IMR-90 (cell line): ENCODE measurements at regions not wholly inside any gene's neighbourhood (a gene's known extent, or its start where the extent isn't known, plus 50 kb on each side); places are given as distances from the start of the nearest gene placed in this dataset.

Source experiments
- ATAC-seq: fragments of 200-7000 bp; cut with Tn5 transposase; 2 replicates; pipeline ENCODE4 v1.9.1; 2020; ENCODE audit warnings: low read depth, mild to moderate bottlenecking, moderate library complexity
- BruUV-seq: library from RNA; stranded (reverse); fragments of 400-500 nt; replicated peaks from 2 replicates; lab custom pipeline; 2021; lab: Mats Ljungman, UMichigan
- CTCF ChIA-PET: fragments of 300-600 bp; formaldehyde crosslinking; extraction: SDS; loops from one replicate; lab custom pipeline; 2021; ENCODE audit warnings: antibody characterized with exemption; lab: Yijun Ruan, JAX
- POLR2A ChIA-PET: fragments of 300-600 bp; sonication (Branson Sonifier 250); formaldehyde crosslinking; loops from one replicate; lab custom pipeline; 2022; ENCODE audit warnings: antibody characterized with exemption; ENCODE audit not compliant: unreplicated experiment; lab: Charles Lee
- DNase-seq: peaks from one replicate; pipeline ENCODE4 v3.0.0; 2013
- H2AFZ ChIP-seq: replicated peaks from 2 replicates; pipeline ENCODE3; 2013; ENCODE audit warnings: low read length, mild to moderate bottlenecking; ENCODE audit not compliant: poor library complexity
- H2AK5ac ChIP-seq: 2 replicates; pipeline ENCODE4 v1.6.1; 2013; ENCODE audit warnings: low read depth, low read length, inconsistent platforms
- H2AK9ac ChIP-seq: replicated peaks from 2 replicates; pipeline ENCODE3; 2013; ENCODE audit warnings: mild to moderate bottlenecking, low read depth, low read length, moderate library complexity; ENCODE audit not compliant: poor library complexity
- H2BK120ac ChIP-seq: 2 replicates; pipeline ENCODE4 v1.6.1; 2013; ENCODE audit warnings: low read depth, low read length, inconsistent platforms
- H2BK15ac ChIP-seq: 3 replicates; pipeline ENCODE4 v1.6.1; 2013; ENCODE audit warnings: low read depth, low read length, inconsistent platforms
- H2BK20ac ChIP-seq: 2 replicates; pipeline ENCODE4 v1.6.1; 2013; ENCODE audit warnings: low read depth, mild to moderate bottlenecking, inconsistent platforms, low read length, moderate library complexity
- H2BK5ac ChIP-seq: 2 replicates; pipeline ENCODE4 v1.6.1; 2013; ENCODE audit warnings: mild to moderate bottlenecking, low read depth, low read length, inconsistent platforms; ENCODE audit not compliant: poor library complexity, severe bottlenecking
- H3K14ac ChIP-seq: replicated peaks from 2 replicates; pipeline ENCODE4 v1.6.1; 2013; ENCODE audit warnings: low read depth, low read length, inconsistent platforms
- H3K18ac ChIP-seq: 2 replicates; pipeline ENCODE4 v1.6.1; 2013; ENCODE audit warnings: low read depth, low read length, control low read depth
- H3K23ac ChIP-seq: 2 replicates; pipeline ENCODE4 v1.6.1; 2013; ENCODE audit warnings: low read depth, low read length, inconsistent platforms
- H3K27ac ChIP-seq: 2 replicates; pipeline ENCODE4 v1.5.1; 2013; ENCODE audit warnings: mild to moderate bottlenecking, control low read depth, low read length; ENCODE audit not compliant: insufficient read depth
- H3K27me3 ChIP-seq: 2 replicates; pipeline ENCODE4 v1.6.1; 2013; ENCODE audit warnings: low read length; ENCODE audit not compliant: control insufficient read depth, insufficient read depth
- H3K36me3 ChIP-seq: 2 replicates; pipeline ENCODE4 v1.6.1; 2013; ENCODE audit warnings: low read length, mixed read lengths; ENCODE audit not compliant: control insufficient read depth, insufficient read depth
- H3K4ac ChIP-seq: 2 replicates; pipeline ENCODE4 v1.6.1; 2013; ENCODE audit warnings: low read depth, low read length, inconsistent platforms
- H3K4me1 ChIP-seq: 2 replicates; pipeline ENCODE4 v1.6.1; 2013; ENCODE audit warnings: low read length, mixed read lengths; ENCODE audit not compliant: control insufficient read depth, insufficient read depth
- H3K4me2 ChIP-seq: 2 replicates; pipeline ENCODE4 v1.6.1; 2013; ENCODE audit warnings: low read depth, mild to moderate bottlenecking, control low read depth, low read length, moderate library complexity
- H3K4me3 ChIP-seq: 2 replicates; pipeline ENCODE4 v1.5.1; 2013; ENCODE audit warnings: low read depth, mild to moderate bottlenecking, control low read depth, low read length, moderate library complexity; ENCODE audit not compliant: insufficient read depth
- H3K56ac ChIP-seq: 2 replicates; pipeline ENCODE4 v1.6.1; 2013; ENCODE audit warnings: low read length, inconsistent platforms; ENCODE audit not compliant: insufficient read depth; ENCODE audit errors: extremely low read depth
- H3K79me1 ChIP-seq, 2 experiments: 2 replicates each; pipeline ENCODE4 v1.6.1; 2013; ENCODE audit warnings: low read length in 2 of 2, inconsistent platforms in 1 of 2, low read depth in 1 of 2
- H3K9ac ChIP-seq: 2 replicates; pipeline ENCODE4 v1.6.1; 2013; ENCODE audit warnings: low read depth, low read length, control low read depth
- H3K9me1 ChIP-seq: 2 replicates; pipeline ENCODE4 v1.6.1; 2013; ENCODE audit warnings: low read length, inconsistent platforms; ENCODE audit not compliant: insufficient read depth
- H3K9me3 ChIP-seq: 2 replicates; pipeline ENCODE4 v1.6.1; 2013; ENCODE audit warnings: low read length; ENCODE audit not compliant: control insufficient read depth, insufficient read depth
- H4K20me1 ChIP-seq: 2 replicates; pipeline ENCODE4 v1.6.1; 2013; ENCODE audit warnings: low read length, inconsistent platforms; ENCODE audit not compliant: insufficient read depth
- H4K5ac ChIP-seq: 2 replicates; pipeline ENCODE4 v1.6.1; 2013; ENCODE audit warnings: mild to moderate bottlenecking, low read depth, low read length, control low read depth
- H4K8ac ChIP-seq, 2 experiments: 2 replicates each; pipeline ENCODE4 v1.6.1; 2013; ENCODE audit warnings: low read depth in 2 of 2, low read length in 2 of 2, control low read depth in 1 of 2, inconsistent platforms in 1 of 2
- H4K91ac ChIP-seq: 2 replicates; pipeline ENCODE4 v1.6.1; 2013; ENCODE audit warnings: low read depth, low read length, inconsistent platforms; ENCODE audit not compliant: insufficient read depth
- CEBPB ChIP-seq: IDR thresholded peaks from 2 replicates; pipeline ENCODE4 v1.6.1; 2012; ENCODE audit warnings: low read depth, low read length, improper control_type of control experiment
- FOS ChIP-seq: fragments of 150-350 bp; IDR thresholded peaks from 2 replicates; pipeline ENCODE4 v1.6.1; 2016; ENCODE audit warnings: low read depth, low read length
- MAFK ChIP-seq: IDR thresholded peaks from 2 replicates; pipeline ENCODE4 v1.6.1; 2012; ENCODE audit warnings: low read depth, low read length, improper control_type of control experiment
- MAZ ChIP-seq: IDR thresholded peaks from 2 replicates; pipeline ENCODE4 v1.6.1; 2012; ENCODE audit warnings: low read depth, mild to moderate bottlenecking, low read length, improper control_type of control experiment, moderate library complexity, borderline replicate concordance
- NFE2L2 ChIP-seq: fragments of 150-350 bp; IDR thresholded peaks from 2 replicates; pipeline ENCODE4 v1.6.1; 2016; ENCODE audit warnings: low read depth, mild to moderate bottlenecking, low read length
- RAD21 ChIP-seq: IDR thresholded peaks from 2 replicates; pipeline ENCODE4 v1.6.1; 2012; ENCODE audit warnings: low read length, improper control_type of control experiment
- RCOR1 ChIP-seq: IDR thresholded peaks from 2 replicates; pipeline ENCODE4 v1.6.1; 2012; ENCODE audit warnings: mild to moderate bottlenecking, low read length, improper control_type of control experiment; ENCODE audit not compliant: insufficient replicate concordance
- SMC3 ChIP-seq: fragments of 150-350 bp; IDR thresholded peaks from 2 replicates; pipeline ENCODE4 v1.6.1; 2016; ENCODE audit warnings: low read depth, mild to moderate bottlenecking, antibody characterized with exemption, low read length, moderate library complexity
- WGBS, 2 experiments: methylation state at CpG; one replicate each; pipeline versions ENCODE4 v1.1.5 to v1.1.7; 2013; ENCODE audit warnings: missing lambda C conversion rate in 2 of 2; ENCODE audit not compliant: insufficient read length in 1 of 2; ENCODE audit errors: extremely low coverage in 2 of 2; 5-methylcytosine and 5-hydroxymethylcytosine counted together
- dilution Hi-C: fragments of 300-500 bp; cut with HindIII; formaldehyde crosslinking; loops from one replicate; pipeline ENCODE4 v1.14.3; 2018; ENCODE audit warnings: low sequenced_read_pairs; ENCODE audit not compliant: unreplicated experiment
- in situ Hi-C: fragments of 300-500 bp; cut with MboI; formaldehyde crosslinking; loops from 3 replicates; pipeline ENCODE4 v1.14.3; 2019; ENCODE audit warnings: low sequenced_read_pairs, inconsistent platforms, mixed read lengths
- intact Hi-C: fragments of 100-400 bp; cut with micrococcal nuclease; formaldehyde crosslinking; loops from 2 replicates; pipeline ENCODE4 v1.10.0; 2022
- TF ChIP-seq, protein P1 (sequence below): conservative IDR thresholded peaks from 2 replicates; pipeline ENCODE4 v1.5.1; 2012; ENCODE audit warnings: mild to moderate bottlenecking, low read depth, low read length, improper control_type of control experiment
- TF ChIP-seq, protein P2 (sequence below): fragments of 150-350 bp; IDR thresholded peaks from 2 replicates; pipeline ENCODE4 v1.6.1; 2017; ENCODE audit warnings: mild to moderate bottlenecking, antibody characterized with exemption, low read length, low read depth

DNA sequence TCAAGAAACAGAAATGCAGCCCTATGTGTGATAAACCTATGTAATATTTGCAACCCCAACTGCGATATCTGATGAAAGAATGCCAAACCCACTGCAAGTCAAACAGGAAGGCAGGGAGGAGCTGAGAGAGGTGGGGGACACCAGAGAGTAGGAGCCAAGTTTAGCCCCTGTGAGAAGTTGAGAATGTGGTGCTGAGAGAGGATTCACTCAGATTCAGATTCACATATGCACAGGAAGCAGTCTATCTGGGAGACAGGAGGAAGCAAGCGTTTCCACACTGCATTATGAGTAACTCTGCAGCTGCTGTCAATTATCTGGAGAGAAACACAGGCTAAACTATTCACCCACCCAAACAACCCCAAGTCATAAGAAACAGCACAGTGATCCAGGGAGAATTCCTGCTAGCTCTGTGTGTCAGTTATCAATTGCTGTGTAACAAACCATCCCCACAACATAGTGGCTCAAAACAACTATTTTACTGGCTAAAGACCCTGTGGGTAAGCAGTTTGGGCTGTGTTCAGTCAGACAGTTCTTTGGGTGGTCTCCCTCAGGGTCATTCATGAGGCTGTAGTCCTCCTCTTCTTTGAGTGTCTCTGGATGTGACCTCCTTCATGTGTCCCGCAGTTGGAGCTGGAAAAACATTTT lies 161.9 kb upstream of the RAI14 start:
- H3K4ac ChIP-seq = peak overlapping the region; percentile 70
- peak overlapping the region; percentile 10; the same call in 1 of the 2 replicates for H3K23ac ChIP-seq
- no peaks in the 10 kb centered on the region for H3K36me3 ChIP-seq
- peaks cover 3 to 19% of the 10 kb centered on the region in 2 experiments; a peak in 2 of 4 replicates for H3K79me1 ChIP-seq
- in situ Hi-C loops (no loop called here), intact Hi-C loops (no loop called here), dilution Hi-C loops (no loop called here)
- POLR2A ChIA-PET = no interaction called here
- H2AK9ac ChIP-seq = peak overlapping the region; percentile 73
- ATAC-seq (no peak), DNase-seq (peak; percentile 87)
- peak overlapping the region; percentile 80 for H3K14ac ChIP-seq
- H3K18ac ChIP-seq = no peak overlapping the region
- H2BK15ac ChIP-seq = peak overlapping the region; percentile 64; the same call in 1 of the 3 replicates
- H2AK5ac ChIP-seq = peak overlapping the region; percentile 55; the same call in 1 of the 2 replicates
- H3K4me3 ChIP-seq = no peak overlapping the region
- H2BK120ac ChIP-seq = peak overlapping the region; percentile 47; the same call in 1 of the 2 replicates
- no peak overlapping the region for H3K4me2 ChIP-seq
- no peak overlapping the region for H4K5ac ChIP-seq
- TF ChIP-seq, protein P1, sequence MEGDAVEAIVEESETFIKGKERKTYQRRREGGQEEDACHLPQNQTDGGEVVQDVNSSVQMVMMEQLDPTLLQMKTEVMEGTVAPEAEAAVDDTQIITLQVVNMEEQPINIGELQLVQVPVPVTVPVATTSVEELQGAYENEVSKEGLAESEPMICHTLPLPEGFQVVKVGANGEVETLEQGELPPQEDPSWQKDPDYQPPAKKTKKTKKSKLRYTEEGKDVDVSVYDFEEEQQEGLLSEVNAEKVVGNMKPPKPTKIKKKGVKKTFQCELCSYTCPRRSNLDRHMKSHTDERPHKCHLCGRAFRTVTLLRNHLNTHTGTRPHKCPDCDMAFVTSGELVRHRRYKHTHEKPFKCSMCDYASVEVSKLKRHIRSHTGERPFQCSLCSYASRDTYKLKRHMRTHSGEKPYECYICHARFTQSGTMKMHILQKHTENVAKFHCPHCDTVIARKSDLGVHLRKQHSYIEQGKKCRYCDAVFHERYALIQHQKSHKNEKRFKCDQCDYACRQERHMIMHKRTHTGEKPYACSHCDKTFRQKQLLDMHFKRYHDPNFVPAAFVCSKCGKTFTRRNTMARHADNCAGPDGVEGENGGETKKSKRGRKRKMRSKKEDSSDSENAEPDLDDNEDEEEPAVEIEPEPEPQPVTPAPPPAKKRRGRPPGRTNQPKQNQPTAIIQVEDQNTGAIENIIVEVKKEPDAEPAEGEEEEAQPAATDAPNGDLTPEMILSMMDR = no peak
- TF ChIP-seq MAZ = no peak
- TF ChIP-seq MAFK = no peak
- TF ChIP-seq RCOR1 = no peak
- TF ChIP-seq, protein P2, sequence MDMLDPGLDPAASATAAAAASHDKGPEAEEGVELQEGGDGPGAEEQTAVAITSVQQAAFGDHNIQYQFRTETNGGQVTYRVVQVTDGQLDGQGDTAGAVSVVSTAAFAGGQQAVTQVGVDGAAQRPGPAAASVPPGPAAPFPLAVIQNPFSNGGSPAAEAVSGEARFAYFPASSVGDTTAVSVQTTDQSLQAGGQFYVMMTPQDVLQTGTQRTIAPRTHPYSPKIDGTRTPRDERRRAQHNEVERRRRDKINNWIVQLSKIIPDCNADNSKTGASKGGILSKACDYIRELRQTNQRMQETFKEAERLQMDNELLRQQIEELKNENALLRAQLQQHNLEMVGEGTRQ = no peak
- no peak; the same call in 1 of the 2 replicates for TF ChIP-seq CEBPB
- no peak for TF ChIP-seq SMC3
- TF ChIP-seq NFE2L2 = no peak
- TF ChIP-seq RAD21 = no peak
- no peak for TF ChIP-seq FOS
- peaks cover 3% of the 10 kb centered on the region; the same call in 1 of the 2 replicates for H3K9me3 ChIP-seq
- no CpG with 5 or more reads among the region's 3 CpGs for WGBS, 2 experiments
- H2BK5ac ChIP-seq = no peak overlapping the region
- BruUV-seq = no TSS peak
- H3K27ac ChIP-seq = no peak overlapping the region
- H3K56ac ChIP-seq = no peak overlapping the region
- H4K20me1 ChIP-seq = no peaks in the 10 kb centered on the region
- peaks cover 26% of the 10 kb centered on the region for H3K4me1 ChIP-seq
- H2BK20ac ChIP-seq = peak overlapping the region; percentile 21
- H2AFZ ChIP-seq = peak overlapping the region; percentile 83
- H4K8ac ChIP-seq = peak overlapping the region in 1 of 2 experiments; percentile 3; a peak in 1 of 4 replicates
- CTCF ChIA-PET = interaction anchor here (1.2 kb wide), 1 partner anchor 18 kb away, joined by 5 read pairs; no protein-coding TSS in a partner anchor
- H3K9me1 ChIP-seq = peaks cover 14% of the 10 kb centered on the region
- H3K9ac ChIP-seq = no peak overlapping the region
- no peak overlapping the region for H4K91ac ChIP-seq
- H3K27me3 ChIP-seq = no peaks in the 10 kb centered on the region
